Fibroblast of lung (primary cell): ENCODE measurements at regions not wholly inside any gene's neighbourhood (a gene's known extent, or its start where the extent isn't known, plus 50 kb on each side); places are given as distances from the start of the nearest gene placed in this dataset.
"Not testable (repeated sequence)": the region's sequence is repeated elsewhere in the genome, so short reads cannot be mapped to it uniquely, and the experiment has no call there.

Experiments used
- DNase-seq, 2 donors: peaks; one replicate each; pipeline versions ENCODE4 v3.0.0 to v3.0.0-alpha.2; 2010; ENCODE audit warnings: low read depth in 2 of 2
- H2AFZ ChIP-seq: 2 replicates; pipeline ENCODE4 v1.5.1; 2012; ENCODE audit warnings: low read length, control low read depth, inconsistent platforms
- H3K27ac ChIP-seq: 2 replicates; pipeline ENCODE4 v1.5.1; 2011; ENCODE audit warnings: low read length, control low read depth; ENCODE audit not compliant: insufficient read depth
- H3K27me3 ChIP-seq: 2 replicates; pipeline ENCODE4 v1.5.1; 2011; ENCODE audit warnings: mild to moderate bottlenecking, low read length; ENCODE audit not compliant: control insufficient read depth, insufficient read depth
- H3K36me3 ChIP-seq: 2 replicates; pipeline ENCODE4 v1.5.1; 2011; ENCODE audit warnings: low read length; ENCODE audit not compliant: control insufficient read depth, insufficient read depth
- H3K4me1 ChIP-seq: 2 replicates; pipeline ENCODE4 v1.5.1; 2011; ENCODE audit warnings: low read length; ENCODE audit not compliant: control insufficient read depth, insufficient read depth; ENCODE audit errors: extremely low read depth
- H3K4me2 ChIP-seq: 2 replicates; pipeline ENCODE4 v1.5.1; 2011; ENCODE audit warnings: low read length, control low read depth; ENCODE audit not compliant: insufficient read depth; ENCODE audit errors: extremely low read depth
- H3K4me3 ChIP-seq, 4 experiments: fragments of 200-600 bp in 1 of 4; sonication (generic) in 1 of 4; replicated peaks in 1 of 4; 2 replicates each; pipeline ENCODE4 v1.5.1; 2011 to 2016; ENCODE audit warnings: low read length in 4 of 4, low read depth in 3 of 4, mild to moderate bottlenecking in 3 of 4, control low read depth in 2 of 4, inconsistent platforms in 1 of 4, mixed read lengths in 1 of 4; ENCODE audit not compliant: insufficient read depth in 1 of 4; ENCODE audit errors: control extremely low read depth in 1 of 4
- H3K79me2 ChIP-seq: 2 replicates; pipeline ENCODE4 v1.5.1; 2012; ENCODE audit warnings: mild to moderate bottlenecking, low read length, inconsistent platforms; ENCODE audit not compliant: control insufficient read depth, insufficient read depth
- H3K9ac ChIP-seq: 2 replicates; pipeline ENCODE4 v1.5.1; 2011; ENCODE audit warnings: mild to moderate bottlenecking, low read length, control low read depth; ENCODE audit not compliant: insufficient read depth
- H3K9me3 ChIP-seq: 2 replicates; pipeline ENCODE4 v1.5.1; 2012; ENCODE audit warnings: low read depth, low read length; ENCODE audit not compliant: control insufficient read depth, insufficient read depth
- H4K20me1 ChIP-seq: 2 replicates; pipeline ENCODE4 v1.5.1; 2011; ENCODE audit warnings: low read length; ENCODE audit not compliant: control insufficient read depth, insufficient read depth; ENCODE audit errors: extremely low read depth
- CTCF ChIP-seq, 2 donors: IDR thresholded peaks in 1 of 2; conservative IDR thresholded peaks in 1 of 2; 1 replicate in 1 of 2; 2 replicates in 1 of 2; pipeline ENCODE4 v1.5.1; 2011 to 2012; ENCODE audit warnings: low read length in 2 of 2, control low read depth in 1 of 2, inconsistent platforms in 1 of 2, low read depth in 1 of 2, mild to moderate bottlenecking in 1 of 2
- EZH2 ChIP-seq: IDR thresholded peaks from 2 replicates; pipeline ENCODE4 v1.5.1; 2012; ENCODE audit warnings: low read length, control low read depth, mild to moderate bottlenecking; ENCODE audit errors: missing control alignments

GRCh38 chr2:195434346-195434745 is 222.7 kb upstream of the SLC39A10 start:
- TF ChIP-seq EZH2 = no peak
- no peak for TF ChIP-seq CTCF (conservative IDR thresholded peaks at IDR 0.05 in 1 of 2, IDR thresholded peaks at IDR 0.05 in 1 of 2; ENCODE audit: low read depth in 1 of 2, low read length in 2 of 2)
- DNase-seq = no peak
- H3K4me3 ChIP-seq = no peak overlapping the region
- no peaks in the 10 kb centered on the region for H3K9me3 ChIP-seq
- H4K20me1 ChIP-seq = no peaks in the 10 kb centered on the region
- H3K27ac ChIP-seq = no peak overlapping the region
- no peaks in the 10 kb centered on the region for H3K4me1 ChIP-seq
- H3K27me3 ChIP-seq = no peaks in the 10 kb centered on the region
- H3K4me2 ChIP-seq = no peak overlapping the region
- H3K9ac ChIP-seq = no peak overlapping the region
- H2AFZ ChIP-seq = peak overlapping the region; percentile 4
- no peaks in the 10 kb centered on the region for H3K79me2 ChIP-seq
- no peaks in the 10 kb centered on the region for H3K36me3 ChIP-seq

- not testable (repeated sequence) for H3K27me3 ChIP-seq, H3K9me3 ChIP-seq, H3K79me2 ChIP-seq, H3K27ac ChIP-seq, H4K20me1 ChIP-seq, H2AFZ ChIP-seq, H3K4me1 ChIP-seq, H3K9ac ChIP-seq, DNase-seq, H3K4me3 ChIP-seq, H3K4me2 ChIP-seq, H3K36me3 ChIP-seq
These were observed 223.3 kb upstream of the SLC39A10 start for GRCh38 chr2:195433729-195434128.

- H3K36me3 ChIP-seq = no peaks in the 10 kb centered on the region
- DNase-seq = no peak
- no peak overlapping the region for H3K27ac ChIP-seq
- H3K9ac ChIP-seq = no peak overlapping the region
- H2AFZ ChIP-seq = no peak overlapping the region
- H3K4me2 ChIP-seq = no peak overlapping the region
- H3K4me3 ChIP-seq = no peak overlapping the region
- H3K27me3 ChIP-seq = no peaks in the 10 kb centered on the region
- no peaks in the 10 kb centered on the region for H3K4me1 ChIP-seq
- TF ChIP-seq CTCF (conservative IDR thresholded peaks at IDR 0.05 in 1 of 2, IDR thresholded peaks at IDR 0.05 in 1 of 2; ENCODE audit: low read depth in 1 of 2, low read length in 2 of 2) (no peak), EZH2 (no peak)
- no peaks in the 10 kb centered on the region for H3K79me2 ChIP-seq
- no peaks in the 10 kb centered on the region for H3K9me3 ChIP-seq
- no peaks in the 10 kb centered on the region for H4K20me1 ChIP-seq
These were observed 228.4 kb upstream of the SLC39A10 start for GRCh38 chr2:195428673-195429072.
